OCI-LY1 (cell line): ENCODE measurements at regions not wholly inside any gene's neighbourhood (a gene's known extent, or its start where the extent isn't known, plus 50 kb on each side); places are given as distances from the start of the nearest gene placed in this dataset.

Experiments used
- EZH2 ChIP-seq: fragments of 200-600 bp; sonication (generic), shearing (Covaris generic); IDR thresholded peaks from 2 replicates; pipeline ENCODE4 v1.8.0; 2017; ENCODE audit warnings: borderline replicate concordance, mixed run types, mild to moderate bottlenecking, antibody characterized with exemption, low read length, moderate library complexity, mixed read lengths
- TF ChIP-seq, protein P1 (sequence below): fragments of 200-600 bp; sonication (generic), shearing (Covaris generic); IDR thresholded peaks from 2 replicates; pipeline ENCODE4 v1.5.1; 2017; ENCODE audit warnings: mild to moderate bottlenecking, antibody characterized with exemption, low read length, moderate library complexity, mixed read lengths

DNA sequence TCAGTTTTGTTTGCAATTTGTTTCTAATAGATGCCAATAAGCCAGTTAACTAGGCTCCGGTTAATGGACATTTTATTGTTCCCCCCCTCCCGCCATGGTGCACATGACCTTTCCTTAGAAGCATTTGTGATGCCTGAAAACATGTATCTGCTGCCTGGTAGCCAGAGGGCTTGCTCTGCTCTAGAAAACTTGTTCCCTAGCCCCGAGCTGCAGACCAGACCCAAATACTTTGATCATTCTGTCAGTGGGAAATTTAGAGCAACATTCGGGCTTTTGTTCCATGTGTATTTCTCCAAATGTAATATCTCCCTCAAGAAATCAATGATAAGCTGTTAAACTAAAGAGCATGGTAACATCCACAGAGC is 104.7 kb downstream of the EVX1 start:
- TF ChIP-seq, protein P1, sequence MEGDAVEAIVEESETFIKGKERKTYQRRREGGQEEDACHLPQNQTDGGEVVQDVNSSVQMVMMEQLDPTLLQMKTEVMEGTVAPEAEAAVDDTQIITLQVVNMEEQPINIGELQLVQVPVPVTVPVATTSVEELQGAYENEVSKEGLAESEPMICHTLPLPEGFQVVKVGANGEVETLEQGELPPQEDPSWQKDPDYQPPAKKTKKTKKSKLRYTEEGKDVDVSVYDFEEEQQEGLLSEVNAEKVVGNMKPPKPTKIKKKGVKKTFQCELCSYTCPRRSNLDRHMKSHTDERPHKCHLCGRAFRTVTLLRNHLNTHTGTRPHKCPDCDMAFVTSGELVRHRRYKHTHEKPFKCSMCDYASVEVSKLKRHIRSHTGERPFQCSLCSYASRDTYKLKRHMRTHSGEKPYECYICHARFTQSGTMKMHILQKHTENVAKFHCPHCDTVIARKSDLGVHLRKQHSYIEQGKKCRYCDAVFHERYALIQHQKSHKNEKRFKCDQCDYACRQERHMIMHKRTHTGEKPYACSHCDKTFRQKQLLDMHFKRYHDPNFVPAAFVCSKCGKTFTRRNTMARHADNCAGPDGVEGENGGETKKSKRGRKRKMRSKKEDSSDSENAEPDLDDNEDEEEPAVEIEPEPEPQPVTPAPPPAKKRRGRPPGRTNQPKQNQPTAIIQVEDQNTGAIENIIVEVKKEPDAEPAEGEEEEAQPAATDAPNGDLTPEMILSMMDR, result no peak
- no peak for TF ChIP-seq EZH2
